Lower lobe of right lung (tissue), 2 donors: ENCODE measurements at regions not wholly inside any gene's neighbourhood (a gene's known extent, or its start where the extent isn't known, plus 50 kb on each side); places are given as distances from the start of the nearest gene placed in this dataset.

ENCODE experiments used
- ATAC-seq, 2 donors: fragments of 200-7000 bp; cut with Tn5 transposase; one replicate each; pipeline ENCODE4 v1.9.1; 2020 to 2022; ENCODE audit warnings: mild to moderate bottlenecking in 2 of 2, moderate library complexity in 2 of 2
- DNase-seq: peaks from one replicate; pipeline ENCODE4 v3.0.0-alpha.2; 2020
- H3K27ac ChIP-seq: fragments of 200-600 bp; one replicate; pipeline ENCODE4 v1.8.0; 2022
- H3K27me3 ChIP-seq: fragments of 200-600 bp; one replicate; pipeline ENCODE4 v1.8.0; 2022; ENCODE audit warnings: low read depth
- H3K36me3 ChIP-seq: fragments of 200-600 bp; one replicate; pipeline ENCODE4 v1.8.0; 2022; ENCODE audit warnings: mild to moderate bottlenecking
- H3K4me1 ChIP-seq: fragments of 200-600 bp; one replicate; pipeline ENCODE4 v1.8.0; 2022
- H3K4me3 ChIP-seq: fragments of 200-600 bp; one replicate; pipeline ENCODE4 v1.8.0; 2022; ENCODE audit warnings: mild to moderate bottlenecking
- H3K9me3 ChIP-seq: fragments of 200-600 bp; one replicate; pipeline ENCODE4 v1.8.0; 2022
- intact Hi-C: fragments of 100-400 bp; cut with DNase I; formaldehyde crosslinking; loops from one replicate; pipeline ENCODE4 v1.11.0; 2022
- TF ChIP-seq, protein P1 (sequence below): fragments of 200-600 bp; IDR thresholded peaks from one replicate; pipeline ENCODE4 v1.8.0; 2022; ENCODE audit warnings: antibody characterized with exemption, mild to moderate bottlenecking
- donor health status: DM: no; HTN: yes; CAD: no; lungs with severe emphysema.

DNA sequence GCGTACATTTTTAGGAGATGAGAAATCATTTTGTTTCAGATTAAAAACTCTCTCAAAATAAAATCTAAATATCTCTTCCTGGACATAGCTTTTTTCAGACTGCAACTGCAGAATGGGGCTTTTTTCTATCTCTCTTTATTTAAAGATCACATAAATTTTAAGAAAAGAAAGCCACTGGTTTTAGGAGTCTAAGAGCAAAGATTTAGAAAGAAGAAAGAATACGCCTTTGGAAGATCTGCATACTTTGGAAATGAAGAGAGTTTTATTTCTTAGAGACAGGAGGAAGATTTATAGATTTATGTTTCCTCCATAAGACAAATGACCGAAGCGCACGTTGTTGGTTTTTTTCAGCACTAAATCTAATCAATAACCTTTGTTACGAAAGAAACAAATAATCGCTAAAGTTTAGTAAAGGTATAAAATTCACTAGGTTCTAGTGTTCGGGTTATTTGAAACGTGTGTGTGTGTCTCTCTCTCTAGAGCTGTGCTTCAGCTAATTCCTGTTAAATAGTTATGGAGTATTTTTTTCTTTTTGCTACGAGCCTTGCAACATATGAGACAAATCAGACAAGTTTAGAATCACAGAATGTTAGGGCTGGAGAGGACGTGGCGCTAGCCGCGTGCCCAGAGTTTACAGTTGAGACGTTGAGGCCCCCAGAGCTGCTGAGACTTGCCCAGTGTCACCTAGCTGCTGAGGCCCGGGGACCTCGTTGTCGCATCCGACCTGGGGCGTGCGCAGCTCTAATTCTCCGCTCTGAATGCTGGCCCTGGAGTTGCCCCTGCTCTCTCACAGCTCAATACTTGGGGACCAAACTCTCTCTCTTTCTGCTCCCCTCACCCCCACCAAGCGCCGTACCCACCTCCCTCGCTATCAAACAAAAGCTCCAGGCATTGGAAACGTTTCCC lies 69.9 kb downstream of the CTAGE1 start:
- intact Hi-C loops, result no loop called here
- Histone ChIP-seq H3K4me1 (peaks cover 54% of the 10 kb centered on the region), H3K36me3 (no peaks in the 10 kb centered on the region), H3K27me3 (peaks cover 8% of the 10 kb centered on the region), H3K4me3 (peak overlapping the region; percentile 63), H3K9me3 (no peaks in the 10 kb centered on the region), H3K27ac (peak overlapping the region; percentile 88)
- DNase-seq (no peak), ATAC-seq (peak; percentile 9 to 47)
- TF ChIP-seq, protein P1, sequence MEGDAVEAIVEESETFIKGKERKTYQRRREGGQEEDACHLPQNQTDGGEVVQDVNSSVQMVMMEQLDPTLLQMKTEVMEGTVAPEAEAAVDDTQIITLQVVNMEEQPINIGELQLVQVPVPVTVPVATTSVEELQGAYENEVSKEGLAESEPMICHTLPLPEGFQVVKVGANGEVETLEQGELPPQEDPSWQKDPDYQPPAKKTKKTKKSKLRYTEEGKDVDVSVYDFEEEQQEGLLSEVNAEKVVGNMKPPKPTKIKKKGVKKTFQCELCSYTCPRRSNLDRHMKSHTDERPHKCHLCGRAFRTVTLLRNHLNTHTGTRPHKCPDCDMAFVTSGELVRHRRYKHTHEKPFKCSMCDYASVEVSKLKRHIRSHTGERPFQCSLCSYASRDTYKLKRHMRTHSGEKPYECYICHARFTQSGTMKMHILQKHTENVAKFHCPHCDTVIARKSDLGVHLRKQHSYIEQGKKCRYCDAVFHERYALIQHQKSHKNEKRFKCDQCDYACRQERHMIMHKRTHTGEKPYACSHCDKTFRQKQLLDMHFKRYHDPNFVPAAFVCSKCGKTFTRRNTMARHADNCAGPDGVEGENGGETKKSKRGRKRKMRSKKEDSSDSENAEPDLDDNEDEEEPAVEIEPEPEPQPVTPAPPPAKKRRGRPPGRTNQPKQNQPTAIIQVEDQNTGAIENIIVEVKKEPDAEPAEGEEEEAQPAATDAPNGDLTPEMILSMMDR, result no peak

DNA sequence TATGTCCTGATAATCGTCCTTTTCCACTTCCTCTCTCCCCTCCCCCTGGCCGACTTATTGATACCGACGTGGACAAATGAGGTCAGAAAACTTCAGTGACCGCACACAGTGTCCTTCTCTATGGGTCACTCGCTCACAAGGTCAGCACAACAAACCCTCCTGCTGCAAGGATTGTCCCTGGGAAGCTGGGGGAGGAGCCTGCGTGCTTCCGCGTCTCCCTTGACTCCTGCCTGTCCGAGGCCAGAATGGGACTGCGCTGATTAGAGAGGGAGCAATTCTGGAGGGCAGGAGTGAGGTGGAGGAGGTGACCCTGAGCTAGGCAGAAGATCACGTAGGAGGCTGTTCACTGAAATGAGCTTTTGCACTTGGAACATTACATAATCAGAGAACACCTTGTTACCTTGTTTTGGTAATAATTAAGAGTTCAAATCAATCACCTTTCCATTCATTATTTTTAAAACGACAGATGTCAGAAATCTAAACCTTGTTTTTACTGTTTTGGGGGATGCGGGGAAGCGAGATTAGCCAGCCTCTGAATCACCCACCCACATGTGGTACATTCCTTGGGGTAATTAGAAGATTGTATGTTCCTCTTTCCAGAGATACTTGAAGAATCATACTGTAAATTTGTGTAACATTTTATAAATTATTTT lies 70.6 kb downstream of the CTAGE1 start:
- intact Hi-C loops, result no loop called here
- H3K4me1 ChIP-seq, result peaks cover 58% of the 10 kb centered on the region

DNA sequence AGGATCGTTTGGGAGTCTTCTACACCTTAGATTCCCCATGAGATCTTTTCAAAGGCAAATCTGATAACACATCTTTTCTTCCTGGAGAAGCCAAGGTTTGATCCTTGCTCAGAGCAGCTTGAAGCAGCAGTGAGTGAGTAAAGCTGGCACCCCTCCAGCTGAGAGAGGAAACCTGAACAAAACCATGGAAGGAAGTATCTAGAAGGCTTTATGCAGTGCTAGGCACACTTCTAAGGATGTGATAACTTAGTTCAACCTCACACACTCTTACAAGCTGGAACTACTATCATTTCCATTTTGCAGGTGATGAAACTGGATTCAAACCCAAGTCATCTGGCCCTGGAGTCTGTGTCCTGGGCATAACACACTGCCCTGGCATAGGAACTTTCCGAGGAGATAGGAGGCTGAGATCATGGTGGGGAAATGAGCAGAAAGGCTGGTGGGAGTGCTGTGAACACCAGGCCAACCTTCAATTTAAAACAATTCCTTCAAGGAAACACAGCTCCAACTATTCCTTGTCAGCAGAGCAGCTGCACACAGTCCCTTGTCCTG lies 71.2 kb downstream of the CTAGE1 start:
- intact Hi-C loops, result no loop called here
- TF ChIP-seq, protein P1, result no peak
- Histone ChIP-seq H3K36me3 (no peaks in the 10 kb centered on the region), H3K4me1 (peaks cover 58% of the 10 kb centered on the region), H3K4me3 (peak overlapping the region; percentile 63), H3K27ac (peak overlapping the region; percentile 88), H3K27me3 (peaks cover 8% of the 10 kb centered on the region), H3K9me3 (no peaks in the 10 kb centered on the region)
- ATAC-seq (peak in 1 of 2 donors; percentile 32), DNase-seq (no peak)

More for the DNA sequence above, 70.6 kb downstream of the CTAGE1 start:
- Histone ChIP-seq H3K27ac (peak overlapping the region; percentile 88), H3K36me3 (no peaks in the 10 kb centered on the region), H3K27me3 (peaks cover 8% of the 10 kb centered on the region), H3K9me3 (no peaks in the 10 kb centered on the region), H3K4me3 (peak overlapping the region; percentile 63)
- TF ChIP-seq, protein P1, result no peak
- ATAC-seq (peak; percentile 75 to 79), DNase-seq (peak; percentile 78)

DNA sequence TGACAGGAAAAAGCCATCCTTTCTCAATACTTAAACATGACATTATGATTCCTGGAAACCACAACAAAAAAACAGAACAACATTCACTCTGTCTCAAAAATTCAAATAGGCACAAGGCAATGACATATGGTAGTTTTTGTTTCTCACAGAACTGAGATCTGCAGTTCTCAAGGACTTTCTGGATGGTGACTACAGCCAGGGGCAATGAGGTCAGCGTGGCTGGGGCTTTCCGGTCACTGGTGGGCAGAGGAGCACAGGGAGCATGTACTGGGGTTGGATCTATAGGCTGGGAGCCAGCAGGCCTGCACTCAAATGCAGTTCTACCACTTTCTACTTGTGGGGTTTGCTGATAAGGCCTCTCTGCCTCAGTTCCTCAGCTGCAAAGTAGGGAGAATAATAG lies 72.0 kb downstream of the CTAGE1 start:
- TF ChIP-seq, protein P1, result no peak
- Histone ChIP-seq H3K9me3 (no peaks in the 10 kb centered on the region), H3K4me1 (peaks cover 58% of the 10 kb centered on the region), H3K27me3 (peaks cover 8% of the 10 kb centered on the region), H3K4me3 (no peak overlapping the region), H3K36me3 (no peaks in the 10 kb centered on the region), H3K27ac (peak overlapping the region; percentile 88)
- ATAC-seq (no peak), DNase-seq (no peak)
- intact Hi-C loops, result no loop called here

DNA sequence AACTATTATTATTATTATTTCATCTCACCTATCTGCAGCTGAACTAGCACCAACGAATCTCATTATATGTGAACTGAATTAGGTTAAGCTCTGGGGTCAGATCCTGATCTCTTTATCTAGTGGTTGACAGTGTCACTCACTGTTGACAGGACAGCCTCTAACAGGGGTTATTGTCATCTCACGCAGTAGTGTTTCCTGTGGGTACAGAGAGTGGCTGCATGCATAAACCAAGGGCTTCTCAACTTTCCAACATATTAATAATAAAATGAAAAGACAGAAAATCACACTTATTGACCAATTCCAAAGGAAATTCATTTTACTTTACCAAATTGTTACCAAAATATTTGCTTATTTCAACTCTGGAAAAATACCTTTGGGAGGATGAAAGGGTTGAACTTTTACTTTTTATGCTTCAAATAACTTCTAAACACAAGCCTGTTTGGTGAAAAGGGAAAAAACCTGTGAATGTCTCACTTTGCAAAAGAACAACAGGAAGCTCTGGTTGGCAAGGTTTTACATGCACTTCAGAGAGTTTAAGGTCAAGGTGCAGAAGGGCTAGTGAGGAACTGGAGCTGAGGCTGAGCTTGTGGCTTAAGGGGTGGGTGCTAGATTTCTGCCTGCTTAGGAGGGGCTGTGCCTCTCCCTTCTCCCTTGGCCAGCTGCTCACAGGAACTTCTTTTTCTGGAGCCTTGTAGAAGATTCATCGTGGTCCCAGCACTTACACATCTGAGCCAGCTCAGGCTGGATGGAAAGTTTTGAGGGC lies 72.6 kb downstream of the CTAGE1 start:
- intact Hi-C loops, result no loop called here
- H3K27ac ChIP-seq, result no peak overlapping the region
- ATAC-seq, result no peak

More for the DNA sequence above, 72.6 kb downstream of the CTAGE1 start:
- Histone ChIP-seq H3K4me1 (peaks cover 58% of the 10 kb centered on the region), H3K27me3 (peaks cover 8% of the 10 kb centered on the region), H3K4me3 (no peak overlapping the region), H3K36me3 (no peaks in the 10 kb centered on the region), H3K9me3 (no peaks in the 10 kb centered on the region)
- no peak for DNase-seq
- TF ChIP-seq, protein P1, result no peak
